Activated naive CD4-positive, alpha-beta T cell treated with anti-CD3 and anti-CD28 coated beads for 36 hours (primary cell): ENCODE measurements at regions not wholly inside any gene's neighbourhood (a gene's known extent, or its start where the extent isn't known, plus 50 kb on each side); places are given as distances from the start of the nearest gene placed in this dataset.
"Not testable (repeated sequence)": the region's sequence is repeated elsewhere in the genome, so short reads cannot be mapped to it uniquely, and the experiment has no call there.

Experiments used
- CTCF ChIA-PET: fragments of 350-600 bp; sonication (Branson Sonifier 250); formaldehyde crosslinking; loops from one replicate; lab custom pipeline; 2021; ENCODE audit warnings: antibody characterized with exemption; lab: Charles Lee
- DNase-seq: peaks from one replicate; pipeline ENCODE4 v3.0.0-alpha.2; 2020
- H3K27ac Mint-ChIP-seq: one replicate; pipeline ENCODE4 v1.8.0; 2021; ENCODE audit warnings: mild to moderate bottlenecking, mixed read lengths
- H3K27me3 Mint-ChIP-seq: one replicate; pipeline ENCODE4 v1.8.0; 2021; ENCODE audit warnings: low read depth, mixed read lengths
- H3K36me3 Mint-ChIP-seq: one replicate; pipeline ENCODE4 v1.8.0; 2021; ENCODE audit warnings: low read depth, mixed read lengths
- H3K4me1 Mint-ChIP-seq: one replicate; pipeline ENCODE4 v1.8.0; 2021; ENCODE audit warnings: low read depth, mixed read lengths
- H3K4me3 Mint-ChIP-seq: one replicate; pipeline ENCODE4 v1.8.0; 2021; ENCODE audit warnings: mild to moderate bottlenecking, moderate library complexity, mixed read lengths
- H3K9me3 Mint-ChIP-seq: one replicate; pipeline ENCODE4 v1.8.0; 2021; ENCODE audit warnings: mixed read lengths
- intact Hi-C: fragments of 100-400 bp; cut with micrococcal nuclease; formaldehyde crosslinking; loops from one replicate; pipeline ENCODE4 v1.15.1; 2023

DNA sequence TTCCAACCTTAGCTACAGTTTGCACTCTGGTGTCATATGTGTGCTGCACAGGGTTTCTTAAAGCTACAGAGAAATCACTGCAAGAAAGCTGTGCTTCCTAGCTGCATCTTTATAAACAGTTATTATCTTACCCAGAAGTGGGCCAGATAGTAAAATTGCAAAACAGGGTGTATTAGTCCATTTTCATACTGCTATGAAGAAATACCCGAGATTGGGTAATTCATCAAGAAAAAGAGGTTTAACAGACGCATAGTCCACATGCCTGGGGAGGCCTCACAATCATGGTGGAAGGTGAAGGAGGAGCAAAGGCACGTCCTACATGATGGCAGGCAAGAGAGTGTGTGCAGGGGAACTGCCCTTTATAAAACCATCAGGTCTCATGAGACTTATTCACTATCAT lies 92.6 kb upstream of the AGA start:
- CTCF ChIA-PET, result interaction anchor here (0.6 kb wide), 1 partner anchor 63 kb away, joined by 3 read pairs; no protein-coding TSS in a partner anchor
- H3K9me3 Mint-ChIP-seq, DNase-seq, intact Hi-C loops, H3K36me3 Mint-ChIP-seq, H3K4me3 Mint-ChIP-seq, H3K27ac Mint-ChIP-seq, H3K4me1 Mint-ChIP-seq, H3K27me3 Mint-ChIP-seq: not testable (repeated sequence)

GRCh38 chr4:177546745-177547144 lies 104.5 kb upstream of the AGA start:
- no peaks in the 10 kb centered on the region for H3K4me1 Mint-ChIP-seq
- intact Hi-C loops, result loop anchor here (1.0 to 5.0 kb wide), 3 partner anchors 104 to 296 kb away; partner anchors contain the start of gene AGA
- no peak overlapping the region for H3K27ac Mint-ChIP-seq
- no peak overlapping the region for H3K4me3 Mint-ChIP-seq
- DNase-seq, result no peak
- no peaks in the 10 kb centered on the region for H3K36me3 Mint-ChIP-seq
- no peaks in the 10 kb centered on the region for H3K27me3 Mint-ChIP-seq
- CTCF ChIA-PET, result interaction anchor here (0.6 to 2.9 kb wide), 2 partner anchors 296 to 471 kb away, joined by 3 to 8 read pairs; no protein-coding TSS in a partner anchor
- peaks cover 2% of the 10 kb centered on the region for H3K9me3 Mint-ChIP-seq

DNA sequence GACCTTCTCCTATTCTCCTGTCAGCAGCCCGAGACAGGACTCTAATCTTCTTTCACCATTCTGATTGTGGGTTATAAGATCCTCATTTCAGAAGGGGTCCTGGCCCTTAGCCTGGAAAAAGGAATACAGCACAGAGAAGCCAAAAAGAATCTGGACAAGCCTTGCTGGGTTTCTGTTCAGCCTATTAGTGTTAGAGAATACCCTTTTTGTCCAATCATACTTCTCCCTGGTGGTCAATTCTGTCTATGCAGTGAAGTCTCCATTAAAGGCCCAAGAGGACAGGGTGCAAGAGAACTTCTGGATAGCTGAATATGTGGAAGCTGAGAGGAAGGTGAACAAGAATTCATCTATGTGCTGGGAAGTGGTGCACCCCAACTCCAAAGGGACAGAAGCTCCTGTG lies 105.7 kb upstream of the AGA start:
- H3K27me3 Mint-ChIP-seq, result no peaks in the 10 kb centered on the region
- CTCF ChIA-PET, result interaction anchor here (1.1 kb wide), 1 partner anchor 159 kb away, joined by 3 read pairs; no protein-coding TSS in a partner anchor
- H3K4me1 Mint-ChIP-seq, result no peaks in the 10 kb centered on the region
- H3K27ac Mint-ChIP-seq, result no peak overlapping the region
- H3K4me3 Mint-ChIP-seq, result no peak overlapping the region
- H3K36me3 Mint-ChIP-seq, result no peaks in the 10 kb centered on the region
- peaks cover 2% of the 10 kb centered on the region for H3K9me3 Mint-ChIP-seq
- DNase-seq, result no peak
- intact Hi-C loops, result loop anchor here (5.0 kb wide), 1 partner anchor 106 kb away; the partner anchor contains the start of gene AGA

DNA sequence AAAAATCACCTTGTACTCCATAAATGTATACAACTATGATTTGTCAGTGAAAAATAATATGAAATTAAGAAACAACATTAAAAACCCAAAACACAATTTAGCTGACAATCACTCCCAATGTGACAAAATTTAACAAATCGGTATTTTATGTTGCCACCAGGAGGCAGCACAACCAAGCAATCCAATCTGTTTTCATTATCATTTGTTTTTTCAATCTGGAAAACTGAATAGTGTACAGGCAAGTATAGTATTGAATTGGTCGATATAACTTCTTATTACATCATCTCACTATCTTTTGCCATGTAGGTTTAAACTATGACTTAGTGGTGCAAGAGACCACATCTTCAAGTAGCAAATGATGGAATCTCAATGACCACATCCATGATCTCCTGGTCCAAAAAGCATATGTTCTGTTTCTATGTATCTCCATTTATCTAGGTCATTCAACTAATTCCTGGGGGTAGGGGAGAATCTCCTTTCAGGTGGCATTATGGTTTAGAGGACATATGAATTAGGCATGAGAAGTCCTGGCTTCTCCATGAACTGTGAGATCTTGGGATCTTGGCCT lies 112.9 kb upstream of the AGA start:
- intact Hi-C loops, result loop anchor here (2.0 kb wide), 1 partner anchor 42 kb away; no protein-coding TSS in a partner anchor
- Mint-ChIP-seq H3K9me3 (no peaks in the 10 kb centered on the region), H3K27me3 (no peaks in the 10 kb centered on the region), H3K27ac (no peak overlapping the region), H3K4me1 (no peaks in the 10 kb centered on the region), H3K36me3 (peaks cover 1% of the 10 kb centered on the region), H3K4me3 (no peak overlapping the region)
- DNase-seq, result peak; percentile 50
- CTCF ChIA-PET, result interaction anchor here (0.7 to 1.1 kb wide), 4 partner anchors 78 to 412 kb away, joined by 3 read pairs; no protein-coding TSS in a partner anchor

GRCh38 chr4:177557416-177557815 lies 115.2 kb upstream of the AGA start:
- Mint-ChIP-seq H3K9me3 (no peaks in the 10 kb centered on the region), H3K4me1 (no peaks in the 10 kb centered on the region), H3K27ac (no peak overlapping the region), H3K27me3 (no peaks in the 10 kb centered on the region), H3K36me3 (peaks cover 1% of the 10 kb centered on the region), H3K4me3 (no peak overlapping the region)
- no peak for DNase-seq
- intact Hi-C loops, result no loop called here
- CTCF ChIA-PET, result no interaction called here

DNA sequence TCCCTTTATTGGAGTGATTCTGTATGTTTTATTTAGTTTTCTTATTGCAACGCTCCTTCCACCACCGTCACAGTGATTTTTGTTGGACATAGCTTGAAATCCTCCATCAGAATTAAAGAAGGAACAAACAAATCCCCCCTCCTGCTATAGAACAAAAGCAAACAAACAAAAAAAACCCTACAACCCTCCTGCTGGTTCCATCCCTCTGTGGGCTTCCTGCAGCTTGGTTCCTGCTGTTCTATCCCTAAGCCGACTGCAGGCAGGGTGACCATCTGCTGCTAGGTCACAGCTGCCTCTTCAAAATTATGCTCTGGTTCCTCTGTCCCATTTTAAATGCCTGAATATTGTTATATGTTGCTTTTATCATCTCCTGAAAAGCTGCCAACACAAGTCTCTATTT lies 116.8 kb upstream of the AGA start:
- Mint-ChIP-seq H3K9me3 (no peaks in the 10 kb centered on the region), H3K4me3 (no peak overlapping the region), H3K27me3 (no peaks in the 10 kb centered on the region), H3K36me3 (peaks cover 1% of the 10 kb centered on the region), H3K4me1 (no peaks in the 10 kb centered on the region), H3K27ac (no peak overlapping the region)
- CTCF ChIA-PET, result no interaction called here
- intact Hi-C loops, result no loop called here
- no peak for DNase-seq

DNA sequence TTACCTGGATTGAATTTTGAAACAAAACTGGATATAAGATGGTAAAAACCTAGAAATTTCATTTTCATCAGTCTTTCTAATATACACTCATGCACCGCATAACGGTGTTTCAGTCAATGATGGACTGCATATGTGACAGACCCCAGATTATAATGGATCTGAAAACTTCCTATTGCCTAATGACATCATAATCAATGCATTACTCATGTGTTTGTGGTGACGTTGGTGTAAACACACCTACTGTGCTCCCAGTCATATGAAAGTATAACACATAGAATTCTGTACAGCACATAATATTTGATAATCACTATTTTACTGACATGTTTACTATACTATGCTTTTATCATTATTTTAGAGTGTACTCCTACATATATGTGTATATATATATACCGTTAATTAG lies 119.9 kb upstream of the AGA start:
- H3K27ac Mint-ChIP-seq, result no peak overlapping the region
- DNase-seq, result no peak
- CTCF ChIA-PET, result no interaction called here
- H3K27me3 Mint-ChIP-seq, result no peaks in the 10 kb centered on the region
- intact Hi-C loops, result no loop called here
- no peaks in the 10 kb centered on the region for H3K9me3 Mint-ChIP-seq
- H3K36me3 Mint-ChIP-seq, result no peaks in the 10 kb centered on the region
- H3K4me3 Mint-ChIP-seq, result no peak overlapping the region
- no peaks in the 10 kb centered on the region for H3K4me1 Mint-ChIP-seq

- Mint-ChIP-seq H3K27ac (no peak overlapping the region), H3K36me3 (no peaks in the 10 kb centered on the region), H3K9me3 (no peaks in the 10 kb centered on the region), H3K4me3 (no peak overlapping the region), H3K4me1 (no peaks in the 10 kb centered on the region), H3K27me3 (no peaks in the 10 kb centered on the region)
- DNase-seq, result no peak
- intact Hi-C loops, result no loop called here
- CTCF ChIA-PET, result no interaction called here
These were observed 120.6 kb upstream of the AGA start for GRCh38 chr4:177562859-177563258.

- CTCF ChIA-PET, result no interaction called here
- no peaks in the 10 kb centered on the region for H3K27me3 Mint-ChIP-seq
- DNase-seq, result no peak
- H3K9me3 Mint-ChIP-seq, result no peaks in the 10 kb centered on the region
- no peaks in the 10 kb centered on the region for H3K4me1 Mint-ChIP-seq
- intact Hi-C loops, result no loop called here
- no peak overlapping the region for H3K27ac Mint-ChIP-seq
- H3K36me3 Mint-ChIP-seq, result no peaks in the 10 kb centered on the region
- H3K4me3 Mint-ChIP-seq, result no peak overlapping the region
These were observed 124.5 kb upstream of the AGA start for GRCh38 chr4:177566691-177567090.

- Mint-ChIP-seq H3K27ac (no peak overlapping the region), H3K36me3 (no peaks in the 10 kb centered on the region), H3K27me3 (no peaks in the 10 kb centered on the region), H3K9me3 (no peaks in the 10 kb centered on the region), H3K4me1 (no peaks in the 10 kb centered on the region), H3K4me3 (no peak overlapping the region)
- CTCF ChIA-PET, result interaction anchor here (0.6 to 1.1 kb wide), 4 partner anchors 8 to 753 kb away, joined by 3 to 5 read pairs (median 4); no protein-coding TSS in a partner anchor
- intact Hi-C loops, result no loop called here
- DNase-seq, result no peak
These were observed 126.7 kb upstream of the AGA start for GRCh38 chr4:177568931-177569330.

DNA sequence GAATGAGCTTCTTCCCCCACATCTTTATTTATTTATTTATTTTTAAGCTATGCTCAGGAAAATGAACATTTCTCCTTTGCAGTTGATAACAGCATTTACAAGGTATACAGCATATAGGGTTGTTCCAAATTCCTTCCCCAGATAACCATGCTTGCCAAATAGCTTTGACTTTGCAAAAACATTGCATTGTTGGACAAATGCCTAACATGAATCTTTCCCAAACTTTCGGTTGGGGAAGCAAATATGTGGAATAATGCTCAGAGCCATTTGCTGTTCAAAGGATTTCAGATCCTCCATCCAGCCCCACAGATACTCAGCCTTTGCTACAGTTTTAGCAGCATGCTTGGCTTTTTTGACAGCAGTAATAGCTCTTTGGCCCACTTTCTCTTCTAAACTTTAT lies 127.2 kb upstream of the AGA start:
- H3K9me3 Mint-ChIP-seq, result no peaks in the 10 kb centered on the region
- intact Hi-C loops, result no loop called here
- H3K4me3 Mint-ChIP-seq, result no peak overlapping the region
- CTCF ChIA-PET, result interaction anchor here (0.6 to 1.1 kb wide), 3 partner anchors 9 to 318 kb away, joined by 3 to 5 read pairs (median 3); no protein-coding TSS in a partner anchor
- no peaks in the 10 kb centered on the region for H3K36me3 Mint-ChIP-seq
- no peak overlapping the region for H3K27ac Mint-ChIP-seq
- no peak for DNase-seq
- H3K4me1 Mint-ChIP-seq, result no peaks in the 10 kb centered on the region
- no peaks in the 10 kb centered on the region for H3K27me3 Mint-ChIP-seq

DNA sequence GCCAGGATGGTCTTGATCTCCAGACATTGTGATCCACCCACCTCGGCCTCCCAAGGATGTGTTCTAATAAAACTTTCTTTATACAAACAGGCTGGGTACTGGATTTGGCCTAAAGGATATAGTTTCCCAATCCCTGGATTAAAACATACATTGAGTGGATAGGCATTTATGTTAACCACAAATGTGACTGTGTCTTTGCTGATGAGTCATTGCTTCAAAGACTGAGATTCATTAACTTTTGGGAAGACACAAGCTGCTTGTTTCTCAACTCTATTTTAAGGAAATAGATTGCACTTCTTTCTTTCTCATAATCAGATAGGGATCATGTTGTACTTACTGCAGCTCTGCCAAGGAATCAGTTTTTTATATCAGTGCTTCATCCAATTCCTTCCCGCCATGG lies 131.3 kb upstream of the AGA start:
- intact Hi-C loops, result no loop called here
- no peak for DNase-seq
- H3K4me3 Mint-ChIP-seq, result no peak overlapping the region
- no peaks in the 10 kb centered on the region for H3K36me3 Mint-ChIP-seq
- CTCF ChIA-PET, result interaction anchor here (0.6 kb wide), 1 partner anchor 325 kb away, joined by 3 read pairs; no protein-coding TSS in a partner anchor
- no peaks in the 10 kb centered on the region for H3K9me3 Mint-ChIP-seq
- H3K4me1 Mint-ChIP-seq, result no peaks in the 10 kb centered on the region
- H3K27me3 Mint-ChIP-seq, result no peaks in the 10 kb centered on the region
- no peak overlapping the region for H3K27ac Mint-ChIP-seq

- Mint-ChIP-seq H3K27me3 (no peaks in the 10 kb centered on the region), H3K9me3 (no peaks in the 10 kb centered on the region), H3K4me3 (no peak overlapping the region), H3K27ac (no peak overlapping the region), H3K36me3 (no peaks in the 10 kb centered on the region), H3K4me1 (no peaks in the 10 kb centered on the region)
- DNase-seq, result no peak
- intact Hi-C loops, result no loop called here
- CTCF ChIA-PET, result no interaction called here
These were observed 132.2 kb upstream of the AGA start for GRCh38 chr4:177574446-177574845.
